ENCODE measurements at regions not wholly inside any gene's neighbourhood (a gene's known extent, or its start where the extent isn't known, plus 50 kb on each side); places are given as distances from the start of the nearest gene placed in this dataset.

DNA sequence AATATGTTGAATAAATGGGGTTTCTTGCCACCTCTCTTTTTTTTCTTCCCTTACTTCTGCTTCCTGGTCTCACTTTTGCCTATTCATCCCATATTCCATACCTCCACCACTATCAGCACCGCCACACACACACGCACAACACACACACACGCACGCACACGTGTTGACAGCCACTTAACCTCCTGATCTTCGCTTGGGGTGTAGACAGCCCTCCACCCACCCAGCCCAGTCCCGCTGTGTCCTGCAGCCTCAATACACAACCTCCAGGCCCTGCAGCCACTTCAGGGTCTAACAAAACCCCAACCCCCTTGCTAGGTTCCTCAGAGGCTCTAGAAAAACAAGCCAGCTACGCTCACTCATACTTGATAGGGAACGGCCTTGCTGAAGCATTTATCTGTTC lies 72.3 kb downstream of the LINC00237 start:
- TF ChIP-seq SIN3A (IDR thresholded peaks at IDR 0.05; ENCODE audit: borderline replicate concordance, insufficient read depth, low read length) (no peak), FOXP2 (optimal IDR thresholded peaks at IDR 0.05; ENCODE audit: borderline replicate concordance, extremely low read depth, extremely low read length, insufficient read depth) (no peak), TAF1 (IDR thresholded peaks at IDR 0.05; ENCODE audit: borderline replicate concordance, insufficient read depth, low read length) (no peak), POLR2AphosphoS5 (IDR thresholded peaks at IDR 0.05; ENCODE audit: low read depth, low read length) (no peak)
- TF ChIP-seq, protein P1, sequence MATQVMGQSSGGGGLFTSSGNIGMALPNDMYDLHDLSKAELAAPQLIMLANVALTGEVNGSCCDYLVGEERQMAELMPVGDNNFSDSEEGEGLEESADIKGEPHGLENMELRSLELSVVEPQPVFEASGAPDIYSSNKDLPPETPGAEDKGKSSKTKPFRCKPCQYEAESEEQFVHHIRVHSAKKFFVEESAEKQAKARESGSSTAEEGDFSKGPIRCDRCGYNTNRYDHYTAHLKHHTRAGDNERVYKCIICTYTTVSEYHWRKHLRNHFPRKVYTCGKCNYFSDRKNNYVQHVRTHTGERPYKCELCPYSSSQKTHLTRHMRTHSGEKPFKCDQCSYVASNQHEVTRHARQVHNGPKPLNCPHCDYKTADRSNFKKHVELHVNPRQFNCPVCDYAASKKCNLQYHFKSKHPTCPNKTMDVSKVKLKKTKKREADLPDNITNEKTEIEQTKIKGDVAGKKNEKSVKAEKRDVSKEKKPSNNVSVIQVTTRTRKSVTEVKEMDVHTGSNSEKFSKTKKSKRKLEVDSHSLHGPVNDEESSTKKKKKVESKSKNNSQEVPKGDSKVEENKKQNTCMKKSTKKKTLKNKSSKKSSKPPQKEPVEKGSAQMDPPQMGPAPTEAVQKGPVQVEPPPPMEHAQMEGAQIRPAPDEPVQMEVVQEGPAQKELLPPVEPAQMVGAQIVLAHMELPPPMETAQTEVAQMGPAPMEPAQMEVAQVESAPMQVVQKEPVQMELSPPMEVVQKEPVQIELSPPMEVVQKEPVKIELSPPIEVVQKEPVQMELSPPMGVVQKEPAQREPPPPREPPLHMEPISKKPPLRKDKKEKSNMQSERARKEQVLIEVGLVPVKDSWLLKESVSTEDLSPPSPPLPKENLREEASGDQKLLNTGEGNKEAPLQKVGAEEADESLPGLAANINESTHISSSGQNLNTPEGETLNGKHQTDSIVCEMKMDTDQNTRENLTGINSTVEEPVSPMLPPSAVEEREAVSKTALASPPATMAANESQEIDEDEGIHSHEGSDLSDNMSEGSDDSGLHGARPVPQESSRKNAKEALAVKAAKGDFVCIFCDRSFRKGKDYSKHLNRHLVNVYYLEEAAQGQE (IDR thresholded peaks at IDR 0.05; ENCODE audit: insufficient read depth in 1 of 2, low read depth in 2 of 2, low read length in 2 of 2) = no peak

DNA sequence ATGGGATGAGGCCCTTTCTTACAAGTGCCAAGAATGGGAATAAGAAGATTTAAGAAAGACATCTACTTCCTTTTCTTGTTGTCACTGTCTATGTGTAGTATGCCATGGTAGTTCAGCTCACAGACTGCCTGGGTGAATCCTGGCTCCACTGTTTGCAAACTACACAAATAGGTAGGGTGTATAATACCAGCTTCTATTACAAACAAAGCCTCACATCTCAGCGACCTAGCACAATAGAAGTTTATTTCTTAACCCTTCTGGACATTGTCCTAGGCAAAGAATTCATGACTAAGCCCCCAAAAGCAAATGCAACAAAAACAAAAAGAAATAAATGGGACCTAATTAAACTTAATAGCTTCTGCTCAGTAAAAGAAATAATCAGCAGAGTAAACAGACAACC lies 74.5 kb downstream of the LINC00237 start:
- TF ChIP-seq TAF1 (IDR thresholded peaks at IDR 0.05; ENCODE audit: borderline replicate concordance, insufficient read depth, low read length) (no peak), FOXP2 (optimal IDR thresholded peaks at IDR 0.05; ENCODE audit: borderline replicate concordance, extremely low read depth, extremely low read length, insufficient read depth) (no peak), POLR2AphosphoS5 (IDR thresholded peaks at IDR 0.05; ENCODE audit: low read depth, low read length) (no peak), SIN3A (IDR thresholded peaks at IDR 0.05; ENCODE audit: borderline replicate concordance, insufficient read depth, low read length) (no peak)
- TF ChIP-seq, protein P1 (IDR thresholded peaks at IDR 0.05; ENCODE audit: insufficient read depth in 1 of 2, low read depth in 2 of 2, low read length in 2 of 2) = no peak

DNA sequence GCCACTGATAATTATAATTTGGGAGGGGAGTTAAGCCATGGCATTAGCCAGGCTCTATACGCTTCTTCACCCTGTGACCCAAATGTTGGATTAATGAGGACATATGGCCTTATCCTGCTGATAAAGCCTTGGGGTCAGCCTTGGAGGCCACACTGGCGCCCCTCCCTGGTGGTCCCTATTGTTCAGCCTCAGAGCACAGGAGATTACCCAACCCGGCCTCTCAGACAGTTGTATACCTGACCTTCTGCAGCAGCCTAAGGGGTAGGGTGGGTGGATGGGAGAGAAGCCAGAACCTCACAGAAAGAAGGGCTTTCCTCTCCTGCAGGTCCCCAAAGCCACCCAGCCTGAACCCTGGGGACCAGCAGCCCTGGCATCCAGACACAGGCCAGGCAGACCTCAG lies 76.8 kb downstream of the LINC00237 start:
- TF ChIP-seq TAF1 (IDR thresholded peaks at IDR 0.05; ENCODE audit: borderline replicate concordance, insufficient read depth, low read length) = no peak
- TF ChIP-seq POLR2AphosphoS5 (IDR thresholded peaks at IDR 0.05; ENCODE audit: low read depth, low read length) = no peak
- no peak for TF ChIP-seq FOXP2 (optimal IDR thresholded peaks at IDR 0.05; ENCODE audit: borderline replicate concordance, extremely low read depth, extremely low read length, insufficient read depth)
- no peak for TF ChIP-seq SIN3A (IDR thresholded peaks at IDR 0.05; ENCODE audit: borderline replicate concordance, insufficient read depth, low read length)
- TF ChIP-seq, protein P1 (IDR thresholded peaks at IDR 0.05; ENCODE audit: insufficient read depth in 1 of 2, low read depth in 2 of 2, low read length in 2 of 2) = no peak

DNA sequence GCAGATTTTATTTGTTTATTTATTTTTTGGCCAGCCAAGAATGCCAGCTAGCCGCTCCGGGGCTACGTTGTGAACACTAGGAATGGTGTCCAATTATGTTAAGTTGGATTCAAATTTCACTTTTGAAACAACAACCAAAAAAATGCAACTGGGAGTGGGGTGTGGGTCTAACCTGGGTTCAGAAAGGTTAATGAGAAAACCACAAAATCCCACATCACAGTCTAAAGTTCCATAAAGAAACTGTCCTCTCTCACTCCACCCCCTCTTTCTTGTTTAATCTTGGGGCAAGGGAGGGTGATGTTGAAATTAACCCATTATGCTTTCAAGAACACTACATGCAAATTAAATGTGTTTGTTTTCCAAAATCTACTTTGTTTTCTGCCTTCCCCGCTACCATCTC lies 77.2 kb downstream of the LINC00237 start:
- TF ChIP-seq TAF1 (IDR thresholded peaks at IDR 0.05; ENCODE audit: borderline replicate concordance, insufficient read depth, low read length) (no peak), SIN3A (IDR thresholded peaks at IDR 0.05; ENCODE audit: borderline replicate concordance, insufficient read depth, low read length) (no peak), FOXP2 (optimal IDR thresholded peaks at IDR 0.05; ENCODE audit: borderline replicate concordance, extremely low read depth, extremely low read length, insufficient read depth) (no peak), POLR2AphosphoS5 (IDR thresholded peaks at IDR 0.05; ENCODE audit: low read depth, low read length) (no peak)
- TF ChIP-seq, protein P1 (IDR thresholded peaks at IDR 0.05; ENCODE audit: insufficient read depth in 1 of 2, low read depth in 2 of 2, low read length in 2 of 2) = no peak

DNA sequence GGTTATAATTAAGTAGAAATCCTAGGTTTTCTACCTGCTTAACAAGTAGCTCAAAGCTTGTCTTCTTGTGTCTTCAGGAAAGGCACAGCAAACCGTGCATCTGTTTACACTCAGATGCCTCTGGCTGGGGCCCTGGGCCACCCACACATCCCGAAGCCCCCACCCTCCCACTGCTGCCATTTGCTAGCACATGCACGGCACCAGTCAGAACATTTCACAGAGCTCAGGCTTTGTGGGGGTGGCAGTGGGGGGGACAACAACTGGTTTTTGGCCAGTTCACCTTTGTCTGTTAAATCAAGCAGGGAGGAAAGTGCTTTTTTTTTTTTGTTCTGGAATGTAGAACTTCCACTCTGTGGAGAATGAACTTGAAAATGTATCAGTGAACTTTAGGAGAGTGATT lies 77.7 kb downstream of the LINC00237 start:
- TF ChIP-seq TAF1 (IDR thresholded peaks at IDR 0.05; ENCODE audit: borderline replicate concordance, insufficient read depth, low read length) (no peak), FOXP2 (optimal IDR thresholded peaks at IDR 0.05; ENCODE audit: borderline replicate concordance, extremely low read depth, extremely low read length, insufficient read depth) (no peak), POLR2AphosphoS5 (IDR thresholded peaks at IDR 0.05; ENCODE audit: low read depth, low read length) (no peak), SIN3A (IDR thresholded peaks at IDR 0.05; ENCODE audit: borderline replicate concordance, insufficient read depth, low read length) (no peak)
- TF ChIP-seq, protein P1 (IDR thresholded peaks at IDR 0.05; ENCODE audit: insufficient read depth in 1 of 2, low read depth in 2 of 2, low read length in 2 of 2) = no peak
